ENCODE measurements at regions not wholly inside any gene's neighbourhood (a gene's known extent, or its start where the extent isn't known, plus 50 kb on each side); places are given as distances from the start of the nearest gene placed in this dataset.

- DNase-seq (ENCODE audit: low read depth, low spot score): no peak
Measured at GRCh38 chr3:193754719-193755118, 161.7 kb downstream of the OPA1 start.

- DNase-seq (ENCODE audit: low read depth, low spot score): no peak
Measured at GRCh38 chr3:193756536-193756935, 163.5 kb downstream of the OPA1 start.

GRCh38 chr3:193757457-193757856 is 164.4 kb downstream of the OPA1 start:
- DNase-seq (ENCODE audit: low read depth, low spot score): no peak

GRCh38 chr3:193761969-193762368 is 169.0 kb downstream of the OPA1 start:
- DNase-seq (ENCODE audit: low read depth, low spot score): no peak

- DNase-seq (ENCODE audit: low read depth, low spot score): no peak
Measured at GRCh38 chr3:193762657-193763056, 169.6 kb downstream of the OPA1 start.

GRCh38 chr3:193764959-193765358 is 172.0 kb downstream of the OPA1 start:
- DNase-seq (ENCODE audit: low read depth, low spot score): no peak

GRCh38 chr3:193767353-193768069 is 174.5 kb downstream of the OPA1 start:
- no peak for DNase-seq (ENCODE audit: low read depth, low spot score)

- no peak for DNase-seq (ENCODE audit: low read depth, low spot score)
Measured at GRCh38 chr3:193768070-193768394, 175.0 kb downstream of the OPA1 start.

GRCh38 chr3:193769437-193769836 is 176.4 kb downstream of the OPA1 start:
- no peak for DNase-seq (ENCODE audit: low read depth, low spot score)

GRCh38 chr3:193771011-193771652 is 178.1 kb downstream of the OPA1 start:
- no peak for DNase-seq (ENCODE audit: low read depth, low spot score)

GRCh38 chr3:193771653-193772421 is 178.8 kb downstream of the OPA1 start:
- no peak for DNase-seq (ENCODE audit: low read depth, low spot score)

- DNase-seq (ENCODE audit: low read depth, low spot score): no peak
Measured at GRCh38 chr3:193772422-193772763, 179.4 kb downstream of the OPA1 start.

GRCh38 chr3:193773266-193774220 is 180.5 kb downstream of the OPA1 start:
- no peak for DNase-seq (ENCODE audit: low read depth, low spot score)

GRCh38 chr3:193774272-193774915 is 181.4 kb downstream of the OPA1 start:
- DNase-seq (ENCODE audit: low read depth, low spot score): no peak

- DNase-seq (ENCODE audit: low read depth, low spot score): no peak
Measured at GRCh38 chr3:193774916-193775285, 181.9 kb downstream of the OPA1 start.

GRCh38 chr3:193775421-193776077 is 182.5 kb downstream of the OPA1 start:
- DNase-seq (ENCODE audit: low read depth, low spot score): no peak

- DNase-seq (ENCODE audit: low read depth, low spot score): no peak
Measured at GRCh38 chr3:193776626-193777358, 183.8 kb downstream of the OPA1 start.

GRCh38 chr3:193777524-193777923 is 184.5 kb downstream of the OPA1 start:
- DNase-seq (ENCODE audit: low read depth, low spot score): no peak

- DNase-seq (ENCODE audit: low read depth, low spot score): no peak
Measured at GRCh38 chr3:193778676-193779075, 185.7 kb downstream of the OPA1 start.

GRCh38 chr3:193779933-193780332 is 186.9 kb downstream of the OPA1 start:
- no peak for DNase-seq (ENCODE audit: low read depth, low spot score)
